Mucosa of descending colon (tissue), 3 donors: ENCODE measurements at regions not wholly inside any gene's neighbourhood (a gene's known extent, or its start where the extent isn't known, plus 50 kb on each side); places are given as distances from the start of the nearest gene placed in this dataset.
"Not testable (repeated sequence)": the region's sequence is repeated elsewhere in the genome, so short reads cannot be mapped to it uniquely, and the experiment has no call there.

Source experiments
- ATAC-seq: fragments of 200-7000 bp; cut with Tn5 transposase; one replicate; pipeline ENCODE4 v1.9.1; 2020; ENCODE audit warnings: mild to moderate bottlenecking, moderate library complexity
- DNase-seq, 3 donors: peaks; one replicate each; pipeline ENCODE4 v3.0.0-alpha.2; 2020
- H3K36me3 ChIP-seq: fragments of 200-600 bp; one replicate; pipeline ENCODE4 v1.8.0; 2021; ENCODE audit warnings: low read depth, mild to moderate bottlenecking
- H3K4me1 ChIP-seq: fragments of 200-600 bp; one replicate; pipeline ENCODE4 v1.8.0; 2021; ENCODE audit warnings: low read depth, mild to moderate bottlenecking
- H3K4me3 ChIP-seq: fragments of 200-600 bp; one replicate; pipeline ENCODE4 v1.8.0; 2021; ENCODE audit warnings: mild to moderate bottlenecking
- H3K9me3 ChIP-seq: fragments of 200-600 bp; one replicate; pipeline ENCODE4 v1.8.0; 2021; ENCODE audit warnings: mild to moderate bottlenecking
- intact Hi-C, 2 donors: fragments of 100-400 bp; cut with DNase I in 1 of 2; cut with micrococcal nuclease in 1 of 2; formaldehyde crosslinking; loops; one replicate each; pipeline versions ENCODE4 v1.11.0 to v1.11.1; 2022; cut with DNase I, micrococcal nuclease
- TF ChIP-seq, protein P1 (sequence below): fragments of 200-600 bp; IDR thresholded peaks from one replicate; pipeline ENCODE4 v1.8.0; 2022; ENCODE audit warnings: antibody characterized with exemption, mild to moderate bottlenecking
- donor health status: DM: no; HTN: no; CAD: no; lungs with moderate emphysema.
- donor health status: DM: no; HTN: no; CAD: no.
- donor health status: DM: no; HTN: yes; CAD: no.

DNA sequence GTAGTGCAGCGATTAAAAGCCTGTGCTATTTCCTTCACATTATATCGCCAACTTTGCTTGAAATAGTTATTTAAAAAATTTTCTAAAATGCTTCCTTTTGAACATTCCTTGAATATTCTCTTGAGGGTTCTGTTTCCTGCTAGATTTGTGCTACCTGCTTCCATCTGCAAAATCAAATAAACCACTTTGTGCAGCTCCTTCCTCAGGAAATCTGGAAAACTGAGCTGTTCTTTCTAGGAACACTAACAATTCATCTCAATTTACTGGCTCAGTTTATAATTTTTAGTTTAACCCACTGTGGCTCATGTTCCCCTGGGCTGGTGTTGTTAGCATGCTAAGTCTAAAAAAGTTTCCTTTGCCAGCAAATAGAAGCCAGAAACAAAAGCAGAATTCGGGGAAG is 88.1 kb upstream of the LCORL start:
- no peak for ATAC-seq
- Histone ChIP-seq H3K9me3 (no peaks in the 10 kb centered on the region), H3K4me3 (no peak overlapping the region), H3K36me3 (no peaks in the 10 kb centered on the region), H3K4me1 (peaks cover 33% of the 10 kb centered on the region)
- no peak for DNase-seq
- intact Hi-C loops = no loop called here
- TF ChIP-seq, protein P1, sequence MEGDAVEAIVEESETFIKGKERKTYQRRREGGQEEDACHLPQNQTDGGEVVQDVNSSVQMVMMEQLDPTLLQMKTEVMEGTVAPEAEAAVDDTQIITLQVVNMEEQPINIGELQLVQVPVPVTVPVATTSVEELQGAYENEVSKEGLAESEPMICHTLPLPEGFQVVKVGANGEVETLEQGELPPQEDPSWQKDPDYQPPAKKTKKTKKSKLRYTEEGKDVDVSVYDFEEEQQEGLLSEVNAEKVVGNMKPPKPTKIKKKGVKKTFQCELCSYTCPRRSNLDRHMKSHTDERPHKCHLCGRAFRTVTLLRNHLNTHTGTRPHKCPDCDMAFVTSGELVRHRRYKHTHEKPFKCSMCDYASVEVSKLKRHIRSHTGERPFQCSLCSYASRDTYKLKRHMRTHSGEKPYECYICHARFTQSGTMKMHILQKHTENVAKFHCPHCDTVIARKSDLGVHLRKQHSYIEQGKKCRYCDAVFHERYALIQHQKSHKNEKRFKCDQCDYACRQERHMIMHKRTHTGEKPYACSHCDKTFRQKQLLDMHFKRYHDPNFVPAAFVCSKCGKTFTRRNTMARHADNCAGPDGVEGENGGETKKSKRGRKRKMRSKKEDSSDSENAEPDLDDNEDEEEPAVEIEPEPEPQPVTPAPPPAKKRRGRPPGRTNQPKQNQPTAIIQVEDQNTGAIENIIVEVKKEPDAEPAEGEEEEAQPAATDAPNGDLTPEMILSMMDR = no peak

DNA sequence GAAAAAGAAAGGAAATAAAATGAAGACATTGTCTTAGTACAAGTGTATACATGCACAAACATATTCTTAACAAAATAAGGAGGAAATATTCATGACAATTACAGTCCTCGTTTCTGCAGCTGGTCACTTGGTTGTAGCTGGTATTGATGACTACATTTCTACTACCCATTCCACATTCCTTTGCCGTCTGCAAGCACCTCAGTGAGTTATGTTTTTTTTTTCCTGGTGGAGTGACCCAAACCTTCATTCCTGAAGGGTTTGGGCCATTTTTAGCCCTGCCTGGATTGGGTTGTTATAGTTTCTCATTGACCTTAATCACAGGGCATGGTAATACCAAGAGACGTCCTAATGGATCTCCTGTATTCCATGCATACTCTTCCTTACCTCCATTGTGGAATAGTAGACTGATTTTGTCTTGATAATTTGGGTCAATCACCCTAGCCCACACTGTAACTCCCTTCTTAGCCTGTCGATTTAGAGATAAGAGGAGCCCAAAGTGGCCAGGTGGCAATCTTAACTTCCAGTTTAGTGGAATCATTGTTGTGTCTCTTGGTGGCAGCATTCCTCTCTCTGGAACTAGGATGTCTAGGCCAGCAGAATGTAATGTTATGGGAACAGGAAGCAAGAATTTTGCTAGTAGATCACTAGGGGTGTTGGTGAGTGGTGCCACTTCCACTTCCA is 86.4 kb upstream of the LCORL start:
- ATAC-seq, H3K36me3 ChIP-seq, DNase-seq, H3K9me3 ChIP-seq, intact Hi-C loops, H3K4me3 ChIP-seq: not testable (repeated sequence)
- peaks cover 35% of the 10 kb centered on the region for H3K4me1 ChIP-seq

DNA sequence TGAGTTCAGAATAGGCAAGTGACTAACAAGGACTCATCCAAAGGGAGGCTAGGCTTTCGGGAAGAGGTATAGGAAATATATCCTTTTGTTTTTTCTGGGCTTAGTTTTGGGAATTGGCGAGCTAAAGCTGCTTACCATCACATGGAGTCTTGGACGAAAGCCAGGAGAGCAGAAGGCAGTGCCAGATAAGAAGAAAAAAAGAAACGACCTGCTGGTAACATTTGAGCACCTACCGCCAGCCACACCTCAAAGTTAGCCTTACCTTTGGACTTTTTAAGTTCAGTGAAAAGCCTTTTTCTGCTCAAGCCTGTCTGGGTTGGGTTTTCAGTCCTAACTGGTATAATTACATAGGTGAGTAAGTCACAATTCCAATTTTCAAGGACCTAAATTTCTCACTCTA is 85.1 kb upstream of the LCORL start:
- Histone ChIP-seq H3K4me3 (no peak overlapping the region), H3K4me1 (peaks cover 35% of the 10 kb centered on the region), H3K9me3 (no peaks in the 10 kb centered on the region), H3K36me3 (no peaks in the 10 kb centered on the region)
- intact Hi-C loops = no loop called here
- DNase-seq (peak in 1 of 3 donors; percentile 85), ATAC-seq (peak; percentile 89)
- TF ChIP-seq, protein P1 = no peak

DNA sequence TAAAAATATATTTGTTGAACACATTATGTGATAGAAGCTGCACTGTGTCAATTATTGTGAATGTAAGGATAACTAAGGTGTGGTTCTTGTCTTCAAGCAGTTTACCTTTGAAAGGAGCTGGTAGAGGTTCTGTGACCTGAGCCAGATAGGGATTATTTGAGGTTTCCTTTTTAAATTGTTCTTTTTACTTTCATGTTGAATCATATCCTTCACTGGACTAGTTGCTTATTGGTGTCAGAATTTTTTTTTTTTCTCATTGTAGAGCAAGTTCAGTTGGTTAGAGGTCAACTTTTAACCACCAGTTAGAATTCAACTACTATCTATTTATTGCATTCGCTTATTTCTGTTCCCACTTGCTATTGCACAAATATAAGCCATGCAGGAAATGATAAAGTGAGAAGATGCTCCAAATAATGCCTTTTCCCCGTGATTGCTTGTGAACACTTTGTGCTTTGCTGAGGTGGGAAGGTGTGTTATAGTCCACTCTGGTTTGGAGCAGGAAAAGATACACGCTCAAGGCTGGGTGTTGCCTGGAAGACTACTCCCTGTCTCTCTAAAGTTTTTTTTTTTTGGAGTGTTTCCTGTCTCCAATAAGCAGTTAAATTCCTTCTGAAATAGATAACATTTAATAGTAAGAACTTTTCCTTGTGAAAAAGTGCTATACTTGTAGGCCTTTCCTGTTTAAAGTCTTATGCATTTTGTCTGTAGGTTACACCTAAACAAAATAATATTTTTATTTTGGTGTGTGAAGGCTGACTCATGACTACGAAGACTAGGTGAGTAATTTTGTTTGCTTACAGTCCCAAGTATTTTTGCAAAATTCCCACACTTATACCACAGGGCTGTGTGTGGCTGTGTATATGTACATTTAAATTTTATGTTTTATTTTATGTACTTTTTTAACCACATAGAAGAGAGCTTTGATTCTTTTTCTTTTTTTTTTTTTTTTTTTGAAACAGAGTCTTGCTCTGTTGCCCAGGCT is 83.8 kb upstream of the LCORL start:
- ATAC-seq (peak; percentile 69), DNase-seq (peak in 1 of 3 donors; percentile 30)
- Histone ChIP-seq H3K36me3 (no peaks in the 10 kb centered on the region), H3K9me3 (no peaks in the 10 kb centered on the region), H3K4me1 (peaks cover 35% of the 10 kb centered on the region), H3K4me3 (no peak overlapping the region)
- TF ChIP-seq, protein P1 = no peak
- intact Hi-C loops = no loop called here

DNA sequence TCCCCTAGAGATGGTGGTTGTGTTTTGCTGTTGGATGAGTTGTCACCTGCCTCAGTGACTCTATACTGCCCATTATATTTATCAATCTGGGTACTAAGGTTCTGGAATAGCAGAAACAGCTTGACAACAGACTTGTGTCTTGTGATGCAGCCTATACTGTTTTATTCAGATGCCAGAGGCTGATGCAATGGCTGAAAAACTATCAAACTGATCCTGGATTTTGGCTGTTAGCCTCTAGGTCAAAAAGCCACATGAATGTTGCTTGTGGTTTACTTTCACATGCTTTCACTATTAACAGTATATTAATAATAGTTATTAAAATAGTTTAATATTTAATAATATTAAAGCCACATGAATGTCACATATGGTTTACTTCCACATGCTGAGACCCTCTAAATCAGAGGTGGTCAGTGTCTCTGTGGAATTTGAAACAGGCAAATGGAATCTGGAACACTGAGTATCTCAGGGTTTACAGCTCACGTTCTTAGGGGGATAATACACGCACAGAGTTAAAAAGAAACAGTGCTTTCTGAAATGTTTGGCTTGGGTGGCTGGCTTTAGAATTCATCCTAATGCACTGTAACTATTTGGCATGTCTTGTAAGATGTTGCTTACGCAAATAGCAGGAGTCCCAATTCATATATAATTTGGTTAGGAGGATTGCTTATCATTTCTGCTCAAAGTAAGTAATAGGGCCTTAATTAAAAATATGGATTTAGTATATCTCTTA is 82.5 kb upstream of the LCORL start:
- no peaks in the 10 kb centered on the region for H3K36me3 ChIP-seq
- intact Hi-C loops = no loop called here

More for the DNA sequence above, 82.5 kb upstream of the LCORL start:
- no peak for DNase-seq
- ATAC-seq = no peak
- Histone ChIP-seq H3K4me3 (no peak overlapping the region), H3K9me3 (no peaks in the 10 kb centered on the region), H3K4me1 (peaks cover 31% of the 10 kb centered on the region)
- TF ChIP-seq, protein P1 = no peak
